LHCN-M2 (cell line): ENCODE measurements at regions not wholly inside any gene's neighbourhood (a gene's known extent, or its start where the extent isn't known, plus 50 kb on each side); places are given as distances from the start of the nearest gene placed in this dataset.
"Not testable (repeated sequence)": the region's sequence is repeated elsewhere in the genome, so short reads cannot be mapped to it uniquely, and the experiment has no call there.

Experiments
- DNase-seq: peaks from one replicate; pipeline ENCODE4 v3.0.0-alpha.2; 2012; ENCODE audit warnings: low read depth

- DNase-seq = no peak
Measured at GRCh38 chr12:72162875-72163274, 109.3 kb upstream of the TRHDE start.

GRCh38 chr12:72168851-72169250 lies 103.3 kb upstream of the TRHDE start:
- DNase-seq = no peak

- no peak for DNase-seq
Measured at GRCh38 chr12:72173974-72174373, 98.2 kb upstream of the TRHDE start.

GRCh38 chr12:72178244-72178643 lies 93.9 kb upstream of the TRHDE start:
- no peak for DNase-seq

GRCh38 chr12:72178871-72179270 lies 93.3 kb upstream of the TRHDE start:
- no peak for DNase-seq

GRCh38 chr12:72179841-72180240 lies 92.3 kb upstream of the TRHDE start:
- DNase-seq = no peak

GRCh38 chr12:72184971-72185533 lies 87.1 kb upstream of the TRHDE start:
- DNase-seq = not testable (repeated sequence)

- no peak for DNase-seq
Measured at GRCh38 chr12:72189266-72189665, 82.9 kb upstream of the TRHDE start.

GRCh38 chr12:72191761-72192160 lies 80.4 kb upstream of the TRHDE start:
- DNase-seq = no peak

- no peak for DNase-seq
Measured at GRCh38 chr12:72197790-72198189, 74.4 kb upstream of the TRHDE start.

- no peak for DNase-seq
Measured at GRCh38 chr12:72201457-72201856, 70.7 kb upstream of the TRHDE start.

GRCh38 chr12:72203764-72204335 lies 68.3 kb upstream of the TRHDE start:
- no peak for DNase-seq

GRCh38 chr12:72207079-72207478 lies 65.1 kb upstream of the TRHDE start:
- no peak for DNase-seq

GRCh38 chr12:72207486-72208409 lies 64.4 kb upstream of the TRHDE start:
- DNase-seq = no peak

- DNase-seq = no peak
Measured at GRCh38 chr12:72209086-72209485, 63.1 kb upstream of the TRHDE start.

- no peak for DNase-seq
Measured at GRCh38 chr12:72214163-72214562, 58.0 kb upstream of the TRHDE start.

- DNase-seq = not testable (repeated sequence)
Measured at GRCh38 chr12:72215287-72215686, 56.9 kb upstream of the TRHDE start.

- DNase-seq = no peak
Measured at GRCh38 chr12:72219937-72220336, 52.2 kb upstream of the TRHDE start.
